ENCODE measurements at regions not wholly inside any gene's neighbourhood (a gene's known extent, or its start where the extent isn't known, plus 50 kb on each side); places are given as distances from the start of the nearest gene placed in this dataset.
"Not testable (repeated sequence)": the region's sequence is repeated elsewhere in the genome, so short reads cannot be mapped to it uniquely, and the experiment has no call there.

- ATAC-seq: no peak
- intact Hi-C loops (cut with DNase I): no loop called here
- no peak overlapping the region for H3K4me3 ChIP-seq
- no peaks in the 10 kb centered on the region for H3K36me3 ChIP-seq
- no peak for TF ChIP-seq CTCF (IDR thresholded peaks at IDR 0.05)
- H3K4me1 ChIP-seq: no peaks in the 10 kb centered on the region
- H3K27me3 ChIP-seq: no peaks in the 10 kb centered on the region
- 75 to 78% methylated on average over 3 of the region's 3 CpGs for WGBS, 2 donors
- H3K9me3 ChIP-seq: peaks cover 0 to 2% (median 0%) of the 10 kb centered on the region in 11 donors
- no peak for DNase-seq
- H3K27ac ChIP-seq: no peak overlapping the region
Observed at GRCh38 chr11:89545691-89546090, 54.5 kb upstream of the NOX4 start.

GRCh38 chr11:89555781-89556180 is 64.6 kb upstream of the NOX4 start:
- intact Hi-C loops (cut with DNase I); H3K27ac ChIP-seq; H3K4me3 ChIP-seq; H3K27me3 ChIP-seq; H3K4me1 ChIP-seq; DNase-seq; H3K36me3 ChIP-seq; H3K9me3 ChIP-seq; ATAC-seq: not testable (repeated sequence)
- 79 to 84% methylated on average over 1 of the region's 1 CpG for WGBS, 2 donors

- DNase-seq; H3K36me3 ChIP-seq; H3K4me3 ChIP-seq; H3K27me3 ChIP-seq; H3K4me1 ChIP-seq; ATAC-seq; H3K9me3 ChIP-seq; H3K27ac ChIP-seq; intact Hi-C loops (cut with DNase I): not testable (repeated sequence)
- WGBS, 2 donors: 47 to 51% methylated on average over 3 of the region's 3 CpGs
Observed at GRCh38 chr11:89556731-89557707, 65.8 kb upstream of the NOX4 start.

GRCh38 chr11:89560598-89560997 is 69.4 kb upstream of the NOX4 start:
- ATAC-seq; DNase-seq; H3K27ac ChIP-seq; H3K9me3 ChIP-seq; H3K4me1 ChIP-seq; H3K4me3 ChIP-seq; H3K36me3 ChIP-seq; H3K27me3 ChIP-seq; intact Hi-C loops (cut with DNase I): not testable (repeated sequence)
- WGBS, 2 donors: 57 to 62% methylated on average over 3 of the region's 3 CpGs

- H3K27ac ChIP-seq; DNase-seq; H3K27me3 ChIP-seq; H3K36me3 ChIP-seq; intact Hi-C loops (cut with DNase I); H3K4me1 ChIP-seq; H3K4me3 ChIP-seq; H3K9me3 ChIP-seq; ATAC-seq: not testable (repeated sequence)
- 97% methylated on average over 2 of the region's 2 CpGs for WGBS, 2 donors
Observed at GRCh38 chr11:89562731-89563130, 71.6 kb upstream of the NOX4 start.

- no peak for TF ChIP-seq CTCF (IDR thresholded peaks at IDR 0.05)
- Histone ChIP-seq H3K9me3 (no peaks in the 10 kb centered on the region), H3K4me1 (no peaks in the 10 kb centered on the region), H3K27me3 (no peaks in the 10 kb centered on the region), H3K4me3 (no peak overlapping the region), H3K36me3 (no peaks in the 10 kb centered on the region), H3K27ac (no peak overlapping the region)
- DNase-seq (no peak), ATAC-seq (no peak)
- WGBS, 2 donors: 86 to 89% methylated on average over 4 of the region's 4 CpGs
- intact Hi-C loops (cut with DNase I): no loop called here
Observed at GRCh38 chr11:89566972-89567371, 75.8 kb upstream of the NOX4 start.

GRCh38 chr11:89569387-89569786 is 78.2 kb upstream of the NOX4 start:
- DNase-seq; H3K27ac ChIP-seq; H3K4me3 ChIP-seq; intact Hi-C loops (cut with DNase I); ATAC-seq; H3K36me3 ChIP-seq; H3K4me1 ChIP-seq; H3K27me3 ChIP-seq; H3K9me3 ChIP-seq: not testable (repeated sequence)
- 76 to 82% methylated on average over 5 of the region's 5 CpGs for WGBS, 2 donors

- H3K4me1 ChIP-seq; H3K27ac ChIP-seq; intact Hi-C loops (cut with DNase I); H3K9me3 ChIP-seq; DNase-seq; H3K27me3 ChIP-seq; H3K4me3 ChIP-seq; H3K36me3 ChIP-seq; ATAC-seq: not testable (repeated sequence)
- 72 to 82% methylated on average over 2 of the region's 2 CpGs for WGBS, 2 donors
Observed at GRCh38 chr11:89571706-89572105, 80.5 kb upstream of the NOX4 start.

GRCh38 chr11:89575846-89576245 is 84.7 kb upstream of the NOX4 start:
- DNase-seq; H3K27ac ChIP-seq; H3K9me3 ChIP-seq; ATAC-seq; H3K4me3 ChIP-seq; H3K36me3 ChIP-seq; intact Hi-C loops (cut with DNase I); H3K27me3 ChIP-seq; H3K4me1 ChIP-seq: not testable (repeated sequence)

GRCh38 chr11:89577428-89577827 is 86.3 kb upstream of the NOX4 start:
- intact Hi-C loops (cut with DNase I); H3K27me3 ChIP-seq; H3K36me3 ChIP-seq; DNase-seq; ATAC-seq; H3K9me3 ChIP-seq; H3K4me3 ChIP-seq; H3K27ac ChIP-seq; H3K4me1 ChIP-seq: not testable (repeated sequence)
- WGBS, 2 donors: 68 to 72% methylated on average over 1 of the region's 1 CpG

All from heart right ventricle (tissue), 16 donors.